HG02970 (cell line): ENCODE measurements at regions not wholly inside any gene's neighbourhood (a gene's known extent, or its start where the extent isn't known, plus 50 kb on each side); places are given as distances from the start of the nearest gene placed in this dataset.
"Not testable (repeated sequence)": the region's sequence is repeated elsewhere in the genome, so short reads cannot be mapped to it uniquely, and the experiment has no call there.

Source experiments
- ATAC-seq: cut with Tn5 transposase; IDR thresholded peaks from one replicate; pipeline ENCODE4 v1.9.1; 2021; ENCODE audit warnings: mild to moderate bottlenecking, moderate library complexity, moderate number of reproducible peaks; ENCODE audit not compliant: unreplicated experiment, low FRiP score

GRCh38 chr5:114122852-114123251, 239.0 kb upstream of the KCNN2 start:
- ATAC-seq: no peak

GRCh38 chr5:114123654-114124053, 238.2 kb upstream of the KCNN2 start:
- ATAC-seq: no peak

- ATAC-seq: no peak
These were observed 215.5 kb upstream of the KCNN2 start for GRCh38 chr5:114146398-114146797.

- ATAC-seq: no peak
These were observed 213.6 kb upstream of the KCNN2 start for GRCh38 chr5:114148253-114148652.

- ATAC-seq: not testable (repeated sequence)
These were observed 213.1 kb upstream of the KCNN2 start for GRCh38 chr5:114148728-114149127.

GRCh38 chr5:114152656-114153360, 209.1 kb upstream of the KCNN2 start:
- ATAC-seq: no peak

- ATAC-seq: no peak
These were observed 208.5 kb upstream of the KCNN2 start for GRCh38 chr5:114153392-114153791.

- ATAC-seq: no peak
These were observed 208.0 kb upstream of the KCNN2 start for GRCh38 chr5:114153833-114154232.

- no peak for ATAC-seq
These were observed 195.8 kb upstream of the KCNN2 start for GRCh38 chr5:114166081-114166480.

GRCh38 chr5:114174131-114174530, 187.7 kb upstream of the KCNN2 start:
- no peak for ATAC-seq

GRCh38 chr5:114174837-114175236, 187.0 kb upstream of the KCNN2 start:
- no peak for ATAC-seq

- ATAC-seq: no peak
These were observed 185.5 kb upstream of the KCNN2 start for GRCh38 chr5:114176356-114176755.

GRCh38 chr5:114179134-114179533, 182.7 kb upstream of the KCNN2 start:
- ATAC-seq: no peak

- no peak for ATAC-seq
These were observed 177.9 kb upstream of the KCNN2 start for GRCh38 chr5:114184006-114184405.

GRCh38 chr5:114185274-114185673, 176.6 kb upstream of the KCNN2 start:
- no peak for ATAC-seq

- no peak for ATAC-seq
These were observed 170.4 kb upstream of the KCNN2 start for GRCh38 chr5:114191441-114191840.

GRCh38 chr5:114192108-114192507, 169.8 kb upstream of the KCNN2 start:
- ATAC-seq: no peak

- ATAC-seq: no peak
These were observed 160.5 kb upstream of the KCNN2 start for GRCh38 chr5:114201332-114201731.

- no peak for ATAC-seq
These were observed 156.9 kb upstream of the KCNN2 start for GRCh38 chr5:114204923-114205322.

GRCh38 chr5:114206640-114207039, 155.2 kb upstream of the KCNN2 start:
- ATAC-seq: no peak

GRCh38 chr5:114207615-114208014, 154.3 kb upstream of the KCNN2 start:
- no peak for ATAC-seq

GRCh38 chr5:114208120-114208519, 153.8 kb upstream of the KCNN2 start:
- no peak for ATAC-seq

GRCh38 chr5:114208588-114208987, 153.3 kb upstream of the KCNN2 start:
- ATAC-seq: no peak
